K562 (cell line): ENCODE measurements at regions not wholly inside any gene's neighbourhood (a gene's known extent, or its start where the extent isn't known, plus 50 kb on each side); places are given as distances from the start of the nearest gene placed in this dataset.

Source experiments
- ATAC-seq: fragments of 200-7000 bp; cut with Tn5 transposase; 3 replicates; pipeline ENCODE4 v1.9.1; 2020; ENCODE audit warnings: moderate library complexity
- BruUV-seq: library from RNA; stranded (reverse); fragments of 400-500 nt; replicated peaks from 2 replicates; lab custom pipeline; 2021; lab: Mats Ljungman, UMichigan
- CTCF ChIA-PET: fragments of 300-600 bp; formaldehyde crosslinking; extraction: SDS; loops from one replicate; lab custom pipeline; 2021; ENCODE audit warnings: low intra/inter-chr PET ratio; lab: Yijun Ruan, JAX
- POLR2A ChIA-PET: fragments of 300-600, 350-650 bp; sonication (Branson Sonifier 250); formaldehyde crosslinking; extraction: SDS; loops from one replicate; lab custom pipeline; 2021; ENCODE audit warnings: antibody characterized with exemption, inconsistent platforms; lab: Yijun Ruan, JAX
- DNase-seq, 4 experiments: peaks; one replicate each; pipeline versions ENCODE4 v3.0.0 to v3.0.0-alpha.2; 2011 to 2018; ENCODE audit warnings: low spot score in 3 of 4, mixed read lengths in 3 of 4; ENCODE audit errors: extremely low read depth in 1 of 4
- FAIRE-seq: peaks from 2 replicates; lab custom pipeline; 2011; peaks lifted over from hg19 to GRCh38; lab: Jason Lieb, UNC
- H2AFZ ChIP-seq: 2 replicates; pipeline ENCODE4 v1.6.0; 2011; ENCODE audit warnings: low read depth, low read length, control low read depth, inconsistent platforms
- H3K27ac ChIP-seq: fragments of 200-600 bp; 3 replicates; pipeline ENCODE4 v1.8.0; 2011; ENCODE audit warnings: low read depth, mild to moderate bottlenecking, control low read depth, inconsistent platforms, low read length, moderate library complexity, mixed read lengths; ENCODE audit errors: extremely low read depth
- H3K27me3 ChIP-seq, 2 experiments: fragments of 300-600 bp in 1 of 2; 2 replicates in 1 of 2; 3 replicates in 1 of 2; pipeline versions ENCODE4 v1.6.0 to v1.8.0; 2011; ENCODE audit warnings: inconsistent platforms in 2 of 2, low read length in 2 of 2, mild to moderate bottlenecking in 1 of 2, mixed read lengths in 1 of 2, moderate library complexity in 1 of 2; ENCODE audit not compliant: control insufficient read depth in 2 of 2, insufficient read depth in 2 of 2
- H3K36me3 ChIP-seq: fragments of 300-600 bp; 3 replicates; pipeline ENCODE4 v1.8.0; 2011; ENCODE audit warnings: mild to moderate bottlenecking, low read length, inconsistent platforms; ENCODE audit not compliant: control insufficient read depth, insufficient read depth
- H3K4me1 ChIP-seq, 2 experiments: fragments of 200-600 bp in 1 of 2; replicated peaks in 1 of 2; 2 replicates in 1 of 2; 3 replicates in 1 of 2; pipeline versions ENCODE4 v1.5.1 to v1.8.0; 2011; ENCODE audit warnings: inconsistent platforms in 2 of 2, low read length in 2 of 2, mild to moderate bottlenecking in 1 of 2, mixed read lengths in 1 of 2, moderate library complexity in 1 of 2; ENCODE audit not compliant: control insufficient read depth in 2 of 2, insufficient read depth in 2 of 2
- H3K4me2 ChIP-seq: 2 replicates; pipeline ENCODE4 v1.6.1; 2011; ENCODE audit warnings: low read length, control low read depth, inconsistent platforms, mixed read lengths; ENCODE audit not compliant: insufficient read depth
- H3K4me3 ChIP-seq: fragments of 200-600 bp; sonication (generic), shearing (Covaris generic); 2 replicates; pipeline ENCODE4 v1.5.1; 2016; ENCODE audit warnings: control low read depth, inconsistent platforms
- H3K79me2 ChIP-seq: fragments of 200-600 bp; 3 replicates; pipeline ENCODE4 v1.8.0; 2011; ENCODE audit warnings: low read length, inconsistent platforms; ENCODE audit not compliant: control insufficient read depth, insufficient read depth
- H3K9ac ChIP-seq, 2 experiments: 2 replicates each; pipeline versions ENCODE4 v1.6.0 to v1.6.1; 2011; ENCODE audit warnings: low read depth in 2 of 2, low read length in 2 of 2, control low read depth in 1 of 2, inconsistent platforms in 1 of 2, mild to moderate bottlenecking in 1 of 2, mixed read lengths in 1 of 2; ENCODE audit not compliant: insufficient read depth in 1 of 2
- H3K9me1 ChIP-seq: one replicate; pipeline ENCODE4 v1.6.0; 2011; ENCODE audit warnings: inconsistent platforms, mild to moderate bottlenecking, low read length, moderate library complexity; ENCODE audit not compliant: control insufficient read depth, insufficient read depth
- H3K9me3 ChIP-seq: replicated peaks from 2 replicates; pipeline ENCODE4 v1.5.1; 2011; ENCODE audit warnings: low read depth, low read length, inconsistent platforms; ENCODE audit not compliant: control insufficient read depth, insufficient read depth
- H4K20me1 ChIP-seq: replicated peaks from 2 replicates; pipeline ENCODE4 v1.6.1; 2011; ENCODE audit warnings: low read length, inconsistent platforms, mixed read lengths; ENCODE audit not compliant: control insufficient read depth, insufficient read depth
- BCOR ChIP-seq: fragments of 450-650 bp; IDR thresholded peaks from 2 replicates; pipeline ENCODE4 v1.6.1; 2016
- ESRRA ChIP-seq: fragments of 450-650 bp; IDR thresholded peaks from 2 replicates; pipeline ENCODE4 v1.6.1; 2014; ENCODE audit warnings: low read depth, mild to moderate bottlenecking, moderate library complexity, borderline replicate concordance
- MITF ChIP-seq: IDR thresholded peaks from 2 replicates; pipeline ENCODE4 v1.6.1; 2014; ENCODE audit warnings: antibody characterized with exemption
- RBM25 ChIP-seq: fragments of 200-400 bp; formaldehyde crosslinking; IDR thresholded peaks from 2 replicates; pipeline ENCODE4 v1.6.1; 2018; ENCODE audit warnings: low read length, low read depth, moderate library complexity; ENCODE audit not compliant: severe bottlenecking
- ZNF217 ChIP-seq: sonication (generic); formaldehyde crosslinking; IDR thresholded peaks from 2 replicates; pipeline ENCODE4 v1.8.0; 2022; ENCODE audit warnings: mild to moderate bottlenecking, missing genetic modification reagents
- WGBS: fragments of 100-300 bp; shearing (Covaris generic); methylation state at CpG from one replicate; pipeline ENCODE4 v1.1.6; 2016; ENCODE audit warnings: low coverage, mixed read lengths; ENCODE audit not compliant: insufficient coverage; ENCODE audit errors: missing lambda C conversion rate; 5-methylcytosine and 5-hydroxymethylcytosine counted together
- in situ Hi-C: fragments of 300-500 bp; cut with MboI; formaldehyde crosslinking; loops from 4 replicates; pipeline ENCODE4 v1.15.0; 2018; ENCODE audit warnings: inconsistent platforms, mixed read lengths
- intact Hi-C: fragments of 100-400 bp; cut with micrococcal nuclease; formaldehyde crosslinking; loops from 2 replicates; pipeline ENCODE4 v1.14.2; 2022

- BruUV-seq, result no TSS peak
- no peaks in the 10 kb centered on the region for H3K4me1 ChIP-seq
- in situ Hi-C loops, result no loop called here
- H3K9ac ChIP-seq, result no peak overlapping the region
- no peaks in the 10 kb centered on the region for H3K9me1 ChIP-seq
- H3K9me3 ChIP-seq, result peaks cover 6% of the 10 kb centered on the region; the same call in 1 of the 2 replicates
- TF ChIP-seq RBM25, result peak; percentile 89
- no peak for TF ChIP-seq ZNF217
- peak; percentile 60; the same call in 1 of the 2 replicates for TF ChIP-seq BCOR
- no peaks in the 10 kb centered on the region for H4K20me1 ChIP-seq
- H3K36me3 ChIP-seq, result no peaks in the 10 kb centered on the region
- no peak overlapping the region for H2AFZ ChIP-seq
- DNase-seq, result no peak
- H3K27me3 ChIP-seq, result peaks cover 0 to 2% of the 10 kb centered on the region in 2 experiments; a peak in 1 of 5 replicates
- FAIRE-seq, result no peak
- intact Hi-C loops, result no loop called here
- ChIA-PET POLR2A (interaction anchor here (0.6 kb wide), 1 partner anchor 423 kb away, joined by 3 read pairs; no protein-coding TSS in a partner anchor), CTCF (no interaction called here)
- no peak for ATAC-seq
- no peak overlapping the region for H3K27ac ChIP-seq
- no peak overlapping the region for H3K4me3 ChIP-seq
- H3K4me2 ChIP-seq, result no peak overlapping the region
- H3K79me2 ChIP-seq, result no peaks in the 10 kb centered on the region
Measured at GRCh38 chr3:45280971-45281370, 54.9 kb upstream of the TMEM158 start.

DNA sequence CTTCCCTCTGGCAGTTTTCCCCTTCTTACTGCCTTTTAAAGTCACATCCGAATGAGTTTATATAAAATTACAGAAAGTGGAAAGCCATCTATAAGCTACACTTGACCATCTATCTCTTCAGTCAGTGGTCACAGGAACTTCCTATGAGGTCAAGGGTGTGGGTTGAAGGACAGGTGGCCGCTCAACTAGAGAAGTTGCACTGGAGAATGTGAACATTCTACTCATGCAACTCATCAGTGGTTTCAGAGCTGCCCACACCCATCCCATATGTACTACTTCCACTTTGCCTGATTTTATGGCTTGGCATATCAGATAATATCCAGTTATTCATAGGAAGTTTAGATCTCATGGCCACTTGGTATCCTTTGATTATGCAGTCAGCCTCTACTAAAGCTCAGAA, 57.4 kb upstream of the TMEM158 start:
- no peak for DNase-seq
- in situ Hi-C loops, result no loop called here
- POLR2A ChIA-PET, result interaction anchor here (0.8 to 1.0 kb wide), 3 partner anchors 11 to 59 kb away, joined by 3 to 6 read pairs (median 3); no protein-coding TSS in a partner anchor
- Histone ChIP-seq H3K9me3 (peaks cover 5% of the 10 kb centered on the region; the same call in 1 of the 2 replicates), H3K4me3 (no peak overlapping the region), H3K9ac (no peak overlapping the region), H3K4me1 (no peaks in the 10 kb centered on the region), H3K27ac (no peak overlapping the region), H3K36me3 (no peaks in the 10 kb centered on the region), H3K9me1 (no peaks in the 10 kb centered on the region), H3K4me2 (no peak overlapping the region), H3K79me2 (no peaks in the 10 kb centered on the region), H2AFZ (no peak overlapping the region), H4K20me1 (no peaks in the 10 kb centered on the region), H3K27me3 (peaks cover 0 to 4% of the 10 kb centered on the region in 2 experiments; a peak in 3 of 5 replicates)
- BruUV-seq, result no TSS peak
- 2% methylated on average over 2 of the region's 2 CpGs for WGBS
- no peak for ATAC-seq
- no peak for FAIRE-seq
- CTCF ChIA-PET, result no interaction called here
- TF ChIP-seq MITF (no peak), ESRRA (0 out of 2 replicates have a peak, but pooled peaks have one; percentile 21)
- TF ChIP-seq, all 486 proteins: peak for 1
- intact Hi-C loops, result no loop called here
